T-helper 17 cell (primary cell): ENCODE measurements at regions not wholly inside any gene's neighbourhood (a gene's known extent, or its start where the extent isn't known, plus 50 kb on each side); places are given as distances from the start of the nearest gene placed in this dataset.

ENCODE experiments used
- ATAC-seq: fragments of 150-1000 bp; cut with Tn5 transposase; 2 replicates; pipeline ENCODE4 v1.10.0; 2021; ENCODE audit warnings: mild to moderate bottlenecking, moderate library complexity
- DNase-seq, 3 donors: peaks; one replicate each; pipeline versions ENCODE4 v3.0.0 to v3.0.0-alpha.2; 2020 to 2021
- H3K9me3 ChIP-seq: one replicate; pipeline ENCODE4 v1.7.0; 2013; ENCODE audit warnings: low read length, mild to moderate bottlenecking; ENCODE audit not compliant: control insufficient read depth, poor library complexity, severe bottlenecking
- H3K27ac Mint-ChIP-seq: one replicate; pipeline ENCODE4 v1.8.0; 2022; ENCODE audit warnings: mild to moderate bottlenecking, moderate library complexity, mixed read lengths
- H3K27me3 Mint-ChIP-seq: one replicate; pipeline ENCODE4 v1.8.0; 2022; ENCODE audit warnings: mixed read lengths
- H3K36me3 Mint-ChIP-seq: one replicate; pipeline ENCODE4 v1.8.0; 2022; ENCODE audit warnings: low read depth, mixed read lengths
- H3K4me1 Mint-ChIP-seq: one replicate; pipeline ENCODE4 v1.8.0; 2022; ENCODE audit warnings: mild to moderate bottlenecking, mixed read lengths
- H3K4me3 Mint-ChIP-seq: one replicate; pipeline ENCODE4 v1.8.0; 2022; ENCODE audit warnings: mild to moderate bottlenecking, moderate library complexity, mixed read lengths

DNA sequence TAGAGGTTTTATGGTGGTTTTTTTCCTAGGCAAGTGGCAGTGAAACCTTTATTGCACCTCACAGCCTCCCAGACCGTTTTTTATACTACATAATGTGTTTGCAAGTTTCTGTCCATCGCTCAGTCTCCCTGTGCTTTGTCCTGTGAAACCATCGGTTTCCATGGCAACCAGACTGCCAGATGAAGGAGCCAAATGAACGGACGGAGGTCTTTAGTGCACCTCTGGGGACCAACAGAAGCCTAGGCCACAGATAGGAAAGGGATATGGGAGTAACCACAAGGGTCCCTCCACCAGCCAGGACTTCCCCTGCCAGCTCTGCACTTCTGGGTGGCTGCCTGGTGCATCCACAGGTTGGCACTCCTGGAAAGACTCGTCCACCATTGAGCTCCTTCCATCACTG is 165.0 kb downstream of the CHST1 start:
- peaks cover 2% of the 10 kb centered on the region for H3K36me3 Mint-ChIP-seq
- H3K27me3 Mint-ChIP-seq: peaks cover 31% of the 10 kb centered on the region
- no peak overlapping the region for H3K4me3 Mint-ChIP-seq
- H3K4me1 Mint-ChIP-seq: peaks cover 3% of the 10 kb centered on the region
- ATAC-seq: no peak
- peaks cover 2% of the 10 kb centered on the region for H3K9me3 ChIP-seq
- DNase-seq: no peak
- no peak overlapping the region for H3K27ac Mint-ChIP-seq

DNA sequence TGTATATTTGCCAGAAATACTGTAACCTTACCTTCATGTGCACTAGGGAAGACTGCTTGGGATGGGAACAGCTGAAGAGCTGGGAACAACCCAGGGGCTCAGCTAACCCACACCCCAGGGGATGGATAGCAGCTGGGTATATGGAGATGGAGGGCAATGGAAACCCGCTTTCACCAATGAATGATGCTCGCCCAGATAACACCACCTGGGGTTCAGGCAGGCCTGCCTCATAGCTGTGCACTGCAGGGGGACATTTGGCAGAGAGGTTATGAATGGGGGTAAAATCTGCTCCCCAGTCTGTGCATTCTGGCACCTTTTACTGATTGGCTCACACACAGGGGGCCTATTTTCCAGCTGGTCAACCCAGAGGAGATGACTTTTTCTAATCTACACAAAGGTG is 170.7 kb downstream of the CHST1 start:
- ATAC-seq: no peak
- H3K4me1 Mint-ChIP-seq: no peaks in the 10 kb centered on the region
- H3K36me3 Mint-ChIP-seq: peaks cover 2% of the 10 kb centered on the region
- H3K4me3 Mint-ChIP-seq: no peak overlapping the region
- no peaks in the 10 kb centered on the region for H3K9me3 ChIP-seq
- no peak overlapping the region for H3K27ac Mint-ChIP-seq
- peaks cover 39% of the 10 kb centered on the region for H3K27me3 Mint-ChIP-seq
- no peak for DNase-seq

DNA sequence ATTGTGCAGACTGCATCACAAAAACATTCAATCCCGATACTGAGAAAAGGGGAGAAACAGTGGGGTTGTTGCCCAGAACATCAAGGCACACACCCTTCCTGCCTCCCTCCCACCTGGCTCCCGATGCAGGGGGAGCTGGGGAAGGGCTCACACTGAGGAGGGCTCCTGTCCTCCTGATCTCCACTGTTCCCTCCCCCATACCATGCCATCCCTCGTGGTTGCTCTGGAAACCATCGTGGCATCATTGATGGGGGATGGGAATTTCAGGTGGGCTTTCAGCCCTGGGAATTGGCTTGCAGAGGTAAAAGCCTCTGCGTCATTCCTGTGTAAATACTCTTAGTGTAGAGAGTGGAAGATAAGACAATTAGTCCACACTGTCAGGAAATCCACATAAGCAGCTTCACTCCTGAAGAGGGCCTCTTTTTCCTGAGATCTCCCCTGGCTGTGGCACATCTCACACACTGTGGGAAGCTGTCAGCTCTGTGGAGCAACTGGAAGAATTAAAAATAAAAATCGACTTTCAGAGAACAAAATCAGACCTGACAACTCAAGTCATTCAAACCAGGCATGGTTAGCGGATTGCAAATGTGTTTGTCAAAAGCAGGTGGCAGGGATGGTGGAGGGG is 176.0 kb downstream of the CHST1 start:
- H3K27me3 Mint-ChIP-seq: peaks cover 61% of the 10 kb centered on the region
- no peak for ATAC-seq
- no peaks in the 10 kb centered on the region for H3K4me1 Mint-ChIP-seq
- peaks cover 2% of the 10 kb centered on the region for H3K36me3 Mint-ChIP-seq
- H3K9me3 ChIP-seq: no peaks in the 10 kb centered on the region
- no peak overlapping the region for H3K27ac Mint-ChIP-seq
- no peak for DNase-seq
- no peak overlapping the region for H3K4me3 Mint-ChIP-seq

DNA sequence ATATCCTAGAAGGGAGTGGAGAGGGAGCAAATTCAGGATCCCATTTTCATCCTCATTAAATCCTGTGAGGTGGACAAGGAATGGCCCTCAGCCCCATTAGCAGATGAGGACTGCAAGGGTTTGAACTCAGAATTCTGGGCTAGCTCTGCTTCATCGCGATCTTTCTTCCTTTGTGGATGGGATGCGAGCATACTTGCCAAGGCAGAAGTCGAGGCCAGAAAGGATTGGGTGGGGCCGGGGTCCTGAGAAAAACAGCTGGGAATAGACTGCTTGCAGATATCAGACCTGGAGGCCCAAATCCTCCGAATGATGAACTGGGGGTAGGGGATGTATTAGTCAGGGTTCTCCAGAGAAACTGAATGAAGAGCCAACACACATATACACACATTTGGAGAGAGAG is 179.0 kb downstream of the CHST1 start:
- H3K9me3 ChIP-seq: no peaks in the 10 kb centered on the region
- Mint-ChIP-seq H3K27me3 (peaks cover 71% of the 10 kb centered on the region), H3K4me1 (no peaks in the 10 kb centered on the region), H3K4me3 (no peak overlapping the region), H3K36me3 (peaks cover 4% of the 10 kb centered on the region), H3K27ac (no peak overlapping the region)
- no peak for DNase-seq
- ATAC-seq: no peak

DNA sequence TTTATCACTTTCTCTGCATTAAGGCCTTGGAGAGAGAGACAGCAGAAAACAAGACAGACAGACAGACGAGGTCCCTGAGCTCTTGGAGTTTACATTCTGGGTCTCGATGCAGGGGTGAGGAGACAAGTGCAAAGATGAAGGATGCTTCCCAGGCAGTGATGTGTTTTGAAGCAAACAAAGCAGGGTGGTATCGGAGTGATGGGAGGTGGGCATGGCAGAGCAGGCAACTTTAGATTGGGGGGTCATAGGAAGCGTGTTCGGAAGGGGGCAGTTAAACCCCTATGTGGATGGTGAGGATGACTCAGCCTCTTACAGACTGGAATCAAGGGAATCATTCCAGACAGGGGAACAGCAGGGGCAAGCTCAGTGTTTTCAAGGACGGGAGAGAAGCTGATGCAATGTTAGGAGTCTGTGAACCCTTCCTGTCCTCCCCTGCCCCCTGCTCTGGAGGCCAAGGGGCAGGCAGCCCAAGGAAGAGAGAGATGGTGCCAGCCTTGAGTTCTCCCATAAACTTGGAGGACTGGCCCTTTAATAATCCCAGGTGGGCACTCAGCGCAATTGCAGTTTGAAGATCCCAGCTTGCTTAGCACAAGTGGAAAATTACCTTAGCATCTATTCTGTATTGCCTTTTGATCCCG is 180.2 kb downstream of the CHST1 start:
- peaks cover 4% of the 10 kb centered on the region for H3K36me3 Mint-ChIP-seq
- H3K9me3 ChIP-seq: no peaks in the 10 kb centered on the region
- no peak overlapping the region for H3K27ac Mint-ChIP-seq
- ATAC-seq (no peak), DNase-seq (no peak)
- no peak overlapping the region for H3K4me3 Mint-ChIP-seq
- H3K4me1 Mint-ChIP-seq: no peaks in the 10 kb centered on the region
- peaks cover 77% of the 10 kb centered on the region for H3K27me3 Mint-ChIP-seq

DNA sequence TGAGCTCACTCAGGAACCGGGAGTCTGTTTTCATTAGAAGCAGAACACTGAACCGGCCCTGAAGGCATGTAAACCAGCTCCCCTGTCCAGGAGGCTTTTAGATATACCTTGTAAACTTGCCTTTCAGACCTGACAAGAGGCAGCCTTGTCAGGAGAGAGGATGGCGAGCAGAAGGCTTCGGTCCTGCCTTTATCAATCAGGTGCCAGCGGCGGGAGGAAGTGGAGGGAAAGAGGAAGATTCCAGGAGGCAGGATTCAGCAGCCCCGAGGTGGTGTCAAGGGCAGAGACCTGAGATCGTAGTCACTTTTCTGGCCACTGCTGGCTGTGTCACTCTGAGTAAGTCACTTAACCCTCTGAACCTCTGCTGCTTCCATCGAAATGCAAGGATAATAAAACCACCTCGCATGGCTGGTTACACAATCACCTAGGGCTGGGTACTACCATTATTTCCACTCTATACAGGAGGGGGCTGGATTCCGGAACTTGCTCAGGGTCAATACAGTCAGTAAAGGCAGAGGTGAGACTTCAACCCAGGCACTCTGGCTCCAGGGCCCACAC is 181.0 kb downstream of the CHST1 start:
- no peak overlapping the region for H3K4me3 Mint-ChIP-seq
- H3K4me1 Mint-ChIP-seq: no peaks in the 10 kb centered on the region
- H3K9me3 ChIP-seq: no peaks in the 10 kb centered on the region
- no peak for ATAC-seq
- H3K36me3 Mint-ChIP-seq: peaks cover 4% of the 10 kb centered on the region
- H3K27ac Mint-ChIP-seq: no peak overlapping the region
- no peak for DNase-seq
- peaks cover 82% of the 10 kb centered on the region for H3K27me3 Mint-ChIP-seq

DNA sequence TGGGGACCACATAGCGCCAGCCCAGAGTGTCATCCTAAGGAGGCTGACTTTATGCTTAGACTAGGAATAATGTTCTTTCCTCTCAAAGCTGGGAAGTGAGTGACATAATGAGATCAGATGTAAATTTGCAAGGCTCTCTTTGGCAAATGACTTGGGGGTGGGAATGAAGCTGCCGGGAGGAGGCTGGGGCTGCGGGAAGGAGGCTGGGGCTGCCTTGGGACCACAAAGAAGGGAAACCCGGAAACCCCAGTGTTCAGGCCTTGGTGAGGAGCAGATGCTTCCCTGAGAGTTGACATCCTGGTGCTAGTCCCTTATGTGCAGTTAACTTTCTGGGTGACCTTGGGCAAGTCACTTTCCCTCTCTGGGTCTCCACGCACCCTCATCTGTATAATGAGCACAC is 182.0 kb downstream of the CHST1 start:
- Mint-ChIP-seq H3K27ac (no peak overlapping the region), H3K4me3 (no peak overlapping the region), H3K36me3 (peaks cover 4% of the 10 kb centered on the region), H3K27me3 (peaks cover 86% of the 10 kb centered on the region), H3K4me1 (no peaks in the 10 kb centered on the region)
- H3K9me3 ChIP-seq: no peaks in the 10 kb centered on the region
- ATAC-seq (no peak), DNase-seq (no peak)

DNA sequence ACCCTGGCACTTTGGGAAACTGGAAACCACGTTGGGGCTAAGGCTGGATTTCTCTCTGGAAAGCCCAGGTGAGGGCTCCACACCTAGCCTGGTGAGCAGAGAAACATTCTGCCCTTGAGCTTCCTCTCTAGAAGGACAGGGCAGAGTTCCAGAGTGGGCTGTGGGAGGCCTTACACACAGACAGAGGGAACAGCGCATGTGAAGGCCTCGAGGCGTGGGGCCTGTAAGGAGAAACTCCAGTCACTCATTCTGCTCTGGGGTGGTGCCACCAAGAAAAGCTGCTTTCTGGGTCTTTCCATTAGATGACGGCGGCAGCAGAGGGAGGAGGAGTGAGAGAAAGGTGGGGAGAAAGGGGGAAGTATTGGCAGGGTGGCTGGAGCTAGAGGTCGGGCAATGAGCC is 183.1 kb downstream of the CHST1 start:
- H3K4me1 Mint-ChIP-seq: no peaks in the 10 kb centered on the region
- ATAC-seq (no peak), DNase-seq (no peak)
- H3K36me3 Mint-ChIP-seq: peaks cover 4% of the 10 kb centered on the region
- H3K9me3 ChIP-seq: no peaks in the 10 kb centered on the region
- no peak overlapping the region for H3K27ac Mint-ChIP-seq
- H3K4me3 Mint-ChIP-seq: no peak overlapping the region
- peaks cover 75% of the 10 kb centered on the region for H3K27me3 Mint-ChIP-seq

DNA sequence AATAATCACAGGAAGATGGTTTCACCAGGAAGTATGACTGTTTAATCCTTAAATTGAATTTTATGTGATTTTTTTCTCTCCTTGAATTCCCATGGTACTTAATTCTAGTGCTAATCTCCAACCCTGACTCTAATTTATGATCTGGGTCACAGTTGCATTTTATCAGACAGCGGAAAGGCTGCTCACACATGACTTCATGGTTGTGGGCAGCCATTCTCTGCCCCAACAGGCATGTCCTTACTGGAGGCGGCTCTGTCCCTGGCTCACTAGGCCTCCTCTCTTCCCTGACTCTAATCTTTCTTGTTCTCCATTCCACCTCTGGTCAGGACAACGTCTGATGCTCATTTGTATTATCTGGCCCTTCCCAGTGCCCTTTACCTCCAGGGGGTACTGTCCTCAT is 184.4 kb downstream of the CHST1 start:
- no peak for DNase-seq
- peaks cover 69% of the 10 kb centered on the region for H3K27me3 Mint-ChIP-seq
- H3K36me3 Mint-ChIP-seq: peaks cover 4% of the 10 kb centered on the region
- H3K9me3 ChIP-seq: no peaks in the 10 kb centered on the region
- no peak overlapping the region for H3K27ac Mint-ChIP-seq
- no peaks in the 10 kb centered on the region for H3K4me1 Mint-ChIP-seq
- ATAC-seq: no peak
- no peak overlapping the region for H3K4me3 Mint-ChIP-seq

DNA sequence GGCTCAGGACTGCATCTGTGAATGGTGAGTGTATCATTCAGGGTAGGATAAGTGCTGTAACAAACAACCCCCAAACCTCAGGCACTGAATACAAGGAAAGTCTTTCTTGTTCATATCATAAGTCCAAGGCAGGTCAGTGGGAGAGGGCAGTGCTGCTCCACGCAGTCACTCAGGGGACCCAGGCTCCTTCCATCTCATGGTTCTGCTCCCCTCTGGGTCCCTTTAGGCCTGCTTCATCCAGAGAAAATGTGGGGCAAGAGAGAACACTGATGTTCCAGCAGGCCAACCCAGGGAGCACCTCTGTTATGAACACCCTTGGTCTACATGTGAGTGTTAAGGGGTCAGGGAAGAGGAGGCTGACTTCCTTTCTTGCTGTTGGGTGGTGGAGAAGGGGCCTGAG is 187.8 kb downstream of the CHST1 start:
- peaks cover 5% of the 10 kb centered on the region for H3K4me1 Mint-ChIP-seq
- ATAC-seq (no peak), DNase-seq (no peak)
- no peaks in the 10 kb centered on the region for H3K9me3 ChIP-seq
- H3K27ac Mint-ChIP-seq: no peak overlapping the region
- no peak overlapping the region for H3K4me3 Mint-ChIP-seq
- H3K27me3 Mint-ChIP-seq: peaks cover 60% of the 10 kb centered on the region
- H3K36me3 Mint-ChIP-seq: peaks cover 8% of the 10 kb centered on the region

DNA sequence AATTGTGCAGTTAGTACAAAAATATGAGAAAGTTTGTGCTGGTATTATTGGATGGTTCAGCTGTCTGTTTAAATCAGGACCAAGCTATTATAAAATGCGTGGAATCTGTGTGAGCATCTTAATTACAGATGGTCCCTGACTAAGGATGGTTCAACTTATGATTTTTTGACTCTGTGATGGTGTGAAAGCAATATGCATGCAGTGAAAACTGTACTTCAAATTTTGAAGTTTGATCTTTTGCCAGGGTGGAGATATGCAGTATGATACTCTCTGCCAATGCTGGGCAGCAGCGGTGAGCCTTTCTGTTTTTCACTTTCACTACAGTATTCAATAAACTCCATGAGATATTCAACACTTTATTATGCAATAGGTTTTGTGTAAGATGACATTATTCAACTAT is 189.3 kb downstream of the CHST1 start:
- no peaks in the 10 kb centered on the region for H3K9me3 ChIP-seq
- no peak for DNase-seq
- H3K27me3 Mint-ChIP-seq: peaks cover 46% of the 10 kb centered on the region
- H3K4me1 Mint-ChIP-seq: peaks cover 5% of the 10 kb centered on the region
- peaks cover 5% of the 10 kb centered on the region for H3K36me3 Mint-ChIP-seq
- H3K4me3 Mint-ChIP-seq: no peak overlapping the region
- no peak overlapping the region for H3K27ac Mint-ChIP-seq
- ATAC-seq: no peak

DNA sequence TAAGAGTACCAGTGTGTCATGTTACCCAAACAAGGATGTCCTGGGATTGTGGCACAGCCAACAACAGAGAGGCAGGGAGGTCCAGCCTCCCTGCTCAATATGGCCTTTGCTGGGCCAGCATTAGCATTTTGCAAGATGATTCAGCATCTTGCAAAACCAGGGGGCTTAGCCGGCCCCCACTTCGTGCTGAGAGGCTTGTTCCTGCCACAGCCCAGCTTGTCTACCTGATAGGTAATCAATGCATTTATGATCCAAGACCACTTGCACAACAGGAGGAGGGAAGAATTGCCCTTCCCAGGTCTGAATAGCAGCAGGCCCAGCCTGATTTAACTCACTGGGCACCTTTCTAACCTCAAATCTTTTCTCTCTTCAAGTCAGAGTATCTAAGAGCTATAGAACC is 189.0 kb upstream of the SYT13 start:
- Mint-ChIP-seq H3K4me3 (no peak overlapping the region), H3K36me3 (peaks cover 5% of the 10 kb centered on the region), H3K27ac (no peak overlapping the region), H3K4me1 (peaks cover 5% of the 10 kb centered on the region), H3K27me3 (peaks cover 36% of the 10 kb centered on the region)
- no peaks in the 10 kb centered on the region for H3K9me3 ChIP-seq
- ATAC-seq: no peak
- no peak for DNase-seq

DNA sequence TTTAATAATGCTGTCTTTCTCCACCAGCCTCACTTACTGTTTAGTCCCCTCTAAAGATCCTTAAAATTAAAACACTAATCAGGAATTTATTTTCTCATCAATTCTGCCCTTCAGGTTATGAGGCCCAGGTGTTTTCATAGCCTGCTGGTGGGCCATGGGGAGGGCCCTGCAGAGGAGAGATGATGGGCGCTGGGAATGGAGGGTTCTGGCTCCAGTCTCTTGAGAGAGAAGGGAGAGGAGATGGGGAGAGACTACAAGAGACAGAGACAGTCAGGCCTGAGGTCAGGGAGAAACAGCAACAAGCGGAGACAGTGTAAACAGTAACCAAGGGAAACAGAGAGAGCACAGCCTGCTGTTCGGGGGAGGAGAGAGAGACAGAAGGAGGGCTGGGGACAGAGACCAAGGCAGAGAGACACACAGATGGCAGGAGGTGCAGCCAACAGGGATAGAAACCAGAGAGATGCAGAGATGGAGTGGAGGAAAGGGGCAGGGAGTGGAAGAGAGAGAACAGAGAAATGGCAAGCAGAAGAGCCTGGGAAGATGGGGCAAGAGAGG is 187.3 kb upstream of the SYT13 start:
- peaks cover 5% of the 10 kb centered on the region for H3K4me1 Mint-ChIP-seq
- H3K36me3 Mint-ChIP-seq: peaks cover 5% of the 10 kb centered on the region
- peaks cover 26% of the 10 kb centered on the region for H3K27me3 Mint-ChIP-seq
- H3K9me3 ChIP-seq: no peaks in the 10 kb centered on the region
- ATAC-seq: no peak
- DNase-seq: no peak
- H3K4me3 Mint-ChIP-seq: no peak overlapping the region
- H3K27ac Mint-ChIP-seq: no peak overlapping the region
